OCI-LY7 (cell line): ENCODE measurements at regions not wholly inside any gene's neighbourhood (a gene's known extent, or its start where the extent isn't known, plus 50 kb on each side); places are given as distances from the start of the nearest gene placed in this dataset.

ENCODE experiments used
- CTCF ChIP-seq: fragments of 200-600 bp; sonication (generic); conservative IDR thresholded peaks from 2 replicates; pipeline ENCODE4 v1.5.1; 2014; ENCODE audit warnings: mild to moderate bottlenecking, antibody characterized with exemption, low read length, moderate library complexity, mixed read lengths
- EZH2phosphoT487 ChIP-seq: fragments of 200-600 bp; sonication (generic); IDR thresholded peaks from 2 replicates; pipeline ENCODE4 v1.6.1; 2018; ENCODE audit warnings: low read depth, borderline replicate concordance, mild to moderate bottlenecking, mixed run types, antibody characterized with exemption, low read length, moderate library complexity, mixed read lengths

- TF ChIP-seq CTCF (no peak), EZH2phosphoT487 (no peak)
These were observed 208.6 kb upstream of the KIF2A start for GRCh38 chr5:62097361-62097760.
